HG03045 (cell line): ENCODE measurements at regions not wholly inside any gene's neighbourhood (a gene's known extent, or its start where the extent isn't known, plus 50 kb on each side); places are given as distances from the start of the nearest gene placed in this dataset.
"Not testable (repeated sequence)": the region's sequence is repeated elsewhere in the genome, so short reads cannot be mapped to it uniquely, and the experiment has no call there.

Source experiments
- ATAC-seq: cut with Tn5 transposase; IDR thresholded peaks from one replicate; pipeline ENCODE4 v1.9.1; 2021; ENCODE audit warnings: mild to moderate bottlenecking, moderate library complexity; ENCODE audit not compliant: unreplicated experiment

DNA sequence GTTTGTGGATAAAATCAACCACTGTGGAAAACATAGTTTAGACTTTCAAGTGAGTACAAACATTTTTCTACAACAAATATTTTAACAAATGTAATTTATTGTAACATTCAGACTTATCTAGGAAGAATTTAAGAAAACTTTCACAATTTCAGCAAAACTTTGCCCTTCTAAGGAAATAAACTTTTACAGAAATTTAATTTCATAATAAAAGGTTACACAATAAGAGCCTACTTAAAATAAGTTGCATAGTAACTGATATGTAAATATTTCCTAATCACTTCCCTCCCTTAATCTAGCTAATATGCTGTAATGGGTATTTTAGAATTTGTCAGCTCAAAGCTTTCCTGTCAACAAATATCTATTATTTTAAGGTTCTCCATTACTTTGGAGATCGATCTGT is 1899.9 kb downstream of the MAT2B start:
- no peak for ATAC-seq

DNA sequence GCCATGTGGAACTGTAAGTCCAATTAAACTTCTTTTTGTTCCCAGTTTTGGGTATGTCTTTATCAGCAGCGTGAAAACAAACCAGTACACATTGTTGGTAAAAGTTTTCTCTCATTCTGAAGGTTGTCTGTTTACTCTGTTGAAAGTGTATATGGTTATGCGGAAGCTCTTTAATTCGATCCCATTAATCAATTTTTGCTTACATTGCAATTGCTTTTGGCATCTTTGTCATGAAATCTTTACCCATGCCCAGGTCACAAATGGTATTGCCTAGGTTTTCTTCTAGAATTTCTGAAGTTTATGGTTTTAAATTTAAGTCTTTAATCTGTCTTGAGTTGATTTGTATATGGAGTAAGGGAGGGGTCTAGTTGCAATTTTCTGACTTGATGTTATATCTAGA is 1901.9 kb downstream of the MAT2B start:
- no peak for ATAC-seq

DNA sequence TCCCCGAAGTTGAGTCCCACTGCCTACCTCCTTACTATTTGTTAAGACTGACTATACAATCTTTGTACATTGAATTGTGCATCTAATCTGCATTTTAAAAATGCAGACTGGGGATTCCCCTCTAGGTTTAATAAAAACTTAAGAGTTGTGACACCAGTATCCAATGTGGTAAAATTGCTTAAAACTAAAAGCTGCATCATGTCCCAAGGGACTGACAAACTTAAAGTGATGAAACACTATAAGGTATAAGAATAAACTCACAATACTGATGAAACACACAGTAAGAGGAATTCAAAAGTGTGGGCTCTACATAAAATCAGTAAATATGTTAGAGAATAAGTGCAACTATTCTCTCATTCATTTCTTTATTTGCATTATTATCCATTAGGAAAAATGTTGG is 1905.1 kb downstream of the MAT2B start:
- no peak for ATAC-seq

DNA sequence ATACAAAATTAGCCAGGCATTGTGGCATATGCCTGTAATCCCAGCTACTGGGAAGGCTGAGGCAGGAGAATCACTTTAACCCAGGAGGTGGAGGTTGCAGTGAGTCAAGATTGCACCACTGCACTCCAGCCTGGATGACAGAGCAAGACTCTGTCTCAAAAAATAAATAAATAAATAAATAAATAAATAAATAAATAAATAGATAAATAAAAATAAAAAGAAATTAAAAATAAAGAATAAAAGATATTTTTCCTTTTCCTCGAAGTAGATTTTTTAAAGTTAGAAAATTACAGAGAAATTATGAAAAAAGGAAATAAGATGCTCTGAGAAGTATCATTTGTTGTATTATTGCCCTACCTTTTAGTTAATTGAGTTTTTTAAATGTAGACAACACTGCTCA is 1906.1 kb downstream of the MAT2B start:
- not testable (repeated sequence) for ATAC-seq

DNA sequence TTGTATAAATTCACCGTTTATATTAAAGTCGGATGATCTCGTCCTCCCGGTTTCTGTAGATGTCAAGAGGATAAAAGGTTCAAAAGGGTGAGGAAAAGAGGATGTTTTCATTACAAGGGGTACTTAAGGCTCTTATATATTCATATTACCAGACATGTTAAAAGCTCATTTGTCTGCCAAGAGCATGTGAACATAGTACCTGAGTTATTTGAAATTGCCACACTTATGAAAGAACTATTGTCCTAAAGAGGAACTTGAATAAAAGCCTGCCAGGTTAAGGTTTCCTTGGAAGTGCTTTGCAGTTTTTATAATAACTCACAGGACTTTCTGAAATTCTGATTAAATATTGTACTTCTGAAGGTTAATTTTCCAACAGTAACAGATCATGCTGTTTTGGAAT is 1915.1 kb downstream of the MAT2B start:
- ATAC-seq, result no peak

DNA sequence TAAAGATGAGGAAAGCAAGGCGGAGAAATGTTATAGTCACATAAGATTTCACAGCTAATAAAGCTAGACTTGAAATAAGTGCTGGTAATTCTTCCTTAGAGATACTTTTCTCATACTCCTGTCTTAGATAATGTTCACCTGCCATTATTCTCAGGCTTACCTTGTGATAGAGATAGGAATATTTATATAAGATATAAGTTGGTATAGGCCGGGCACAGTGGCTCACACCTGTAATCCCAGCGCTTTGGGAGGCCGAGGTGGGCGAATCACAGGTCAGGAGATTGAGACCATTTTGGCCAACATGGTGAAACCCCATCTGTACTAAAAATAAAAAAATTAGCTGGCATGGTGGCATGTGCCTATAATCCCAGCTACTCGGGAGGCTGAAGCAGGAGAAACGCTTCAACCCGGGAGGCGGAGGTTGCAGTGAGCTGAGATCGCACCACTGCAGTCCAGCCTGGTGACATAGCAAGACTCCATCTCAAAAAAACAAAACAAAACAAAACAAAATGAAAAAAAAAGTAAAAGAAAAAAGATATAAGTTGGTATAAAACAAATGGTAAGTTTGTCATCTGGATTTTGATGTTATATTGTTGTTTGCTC is 1918.4 kb downstream of the MAT2B start:
- ATAC-seq, result no peak

DNA sequence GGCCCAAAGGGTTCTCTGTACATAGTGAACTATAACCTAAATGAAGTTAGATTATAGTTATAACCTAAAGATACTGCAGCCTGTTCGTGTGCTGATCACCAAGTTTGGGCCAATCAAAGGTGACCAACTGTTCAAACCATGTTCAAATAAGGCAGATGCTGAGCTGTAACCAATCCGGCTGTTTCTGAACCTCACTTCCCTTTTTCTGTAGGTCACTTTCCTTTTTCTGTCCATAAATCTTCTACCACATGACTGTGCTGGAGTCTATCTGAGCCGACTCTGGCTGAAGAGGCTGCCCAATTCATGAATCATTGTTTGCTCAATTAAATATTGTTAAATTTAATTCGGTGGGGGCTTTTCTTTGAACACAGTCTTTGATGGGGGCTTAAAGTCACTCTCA is 1920.2 kb downstream of the MAT2B start:
- no peak for ATAC-seq

DNA sequence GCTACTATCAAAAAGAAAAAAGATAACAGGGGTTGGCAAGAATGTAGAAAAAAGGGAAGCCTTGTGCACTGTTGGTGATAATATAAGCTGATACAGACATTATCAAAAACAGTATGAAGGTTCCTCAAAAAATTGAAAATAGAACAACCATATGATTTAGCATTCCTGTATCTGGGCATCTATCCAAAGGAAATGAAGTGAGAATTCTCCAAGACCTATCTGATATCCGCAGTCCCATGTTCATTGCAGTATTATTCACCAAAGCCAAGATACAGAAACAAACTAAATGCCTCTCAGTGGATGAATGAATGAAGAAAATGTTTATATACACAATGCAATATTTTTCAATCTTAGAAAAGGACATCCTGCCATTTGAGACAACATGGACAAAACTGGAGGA is 1943.3 kb downstream of the MAT2B start:
- ATAC-seq, result no peak

DNA sequence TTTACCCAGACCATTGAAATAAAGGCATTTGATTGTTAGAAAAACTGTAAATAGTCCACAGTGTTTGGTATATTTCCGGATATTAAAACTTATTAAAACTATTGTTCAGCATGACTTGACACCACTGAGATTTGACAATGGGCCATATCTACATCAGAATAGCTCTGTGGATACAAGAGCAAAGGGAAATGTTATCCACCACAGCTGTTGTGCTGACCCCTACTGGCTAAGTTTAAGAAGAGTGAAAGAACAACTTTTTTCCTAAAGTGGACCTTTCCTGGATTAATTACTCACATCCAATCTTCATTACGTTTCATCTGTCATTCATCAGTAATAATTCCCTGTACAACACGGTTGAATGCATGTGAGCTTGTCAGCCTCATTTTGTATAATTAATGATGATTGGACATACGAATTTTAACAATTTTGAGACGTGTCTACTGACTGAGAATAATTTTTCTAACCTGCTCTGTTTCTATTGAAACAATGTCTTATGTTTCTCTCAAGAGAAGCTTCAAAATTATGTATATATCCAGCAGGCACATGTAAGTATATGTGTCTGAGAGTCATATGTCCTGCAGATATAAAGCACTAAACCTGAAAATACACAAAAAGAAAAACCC is 1952.6 kb downstream of the MAT2B start:
- ATAC-seq, result no peak

DNA sequence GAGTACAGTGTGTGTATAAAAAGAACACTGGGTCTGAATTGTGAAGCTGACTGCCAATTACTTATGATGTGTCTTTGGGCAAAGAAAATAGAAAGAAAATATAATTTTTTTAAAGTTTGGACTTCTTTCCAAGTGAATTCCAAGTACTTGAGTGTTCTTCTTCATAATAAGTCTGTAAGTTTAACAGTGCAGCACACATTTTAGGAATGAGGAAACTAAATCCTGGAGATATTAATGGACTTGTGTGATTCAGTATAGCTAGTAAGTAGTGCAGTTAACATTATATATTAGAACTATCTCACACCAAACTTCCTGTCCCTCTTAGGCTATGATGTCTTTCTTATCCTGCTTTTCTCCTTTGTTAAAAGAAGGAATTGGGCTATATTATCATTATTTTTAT is 1953.8 kb downstream of the MAT2B start:
- ATAC-seq, result no peak

DNA sequence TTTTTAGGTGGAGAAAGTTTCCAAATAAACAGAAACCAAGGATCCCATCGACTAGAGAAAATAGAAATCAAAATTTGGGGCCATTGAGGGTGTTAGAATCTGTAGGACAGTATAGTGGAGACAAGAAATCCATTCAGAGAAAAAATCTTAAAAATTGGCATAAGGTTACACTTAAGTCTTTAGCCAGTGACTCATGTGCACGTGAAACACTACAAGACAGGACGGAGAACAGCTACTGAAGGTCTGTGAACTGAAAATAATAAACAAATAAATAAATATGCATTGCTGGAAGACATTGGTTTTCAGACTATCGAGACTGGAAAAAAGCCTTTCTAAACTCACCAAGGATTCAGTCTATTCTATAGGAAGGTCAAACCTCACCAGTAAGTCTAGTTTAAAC is 1955.5 kb downstream of the MAT2B start:
- ATAC-seq, result no peak

DNA sequence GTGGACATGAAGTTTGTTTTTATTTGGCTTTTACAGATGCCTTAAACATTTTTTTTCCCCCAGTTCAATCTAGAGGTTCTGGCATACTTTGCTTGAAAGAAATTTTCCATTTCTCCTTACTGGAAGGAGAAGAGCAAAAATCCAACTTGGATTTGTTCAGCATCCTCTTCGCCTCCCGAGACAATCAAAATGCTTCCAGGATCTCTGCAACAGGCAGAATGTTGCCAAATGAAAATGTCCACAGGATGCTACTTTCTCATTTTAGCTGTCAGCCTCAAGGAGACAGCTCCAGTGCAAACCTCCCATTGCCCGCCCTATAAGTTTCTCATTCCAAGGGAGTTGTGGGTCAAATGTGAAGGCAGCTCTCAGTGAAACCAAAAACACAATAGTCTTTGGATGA is 1972.1 kb downstream of the MAT2B start:
- ATAC-seq, result no peak

DNA sequence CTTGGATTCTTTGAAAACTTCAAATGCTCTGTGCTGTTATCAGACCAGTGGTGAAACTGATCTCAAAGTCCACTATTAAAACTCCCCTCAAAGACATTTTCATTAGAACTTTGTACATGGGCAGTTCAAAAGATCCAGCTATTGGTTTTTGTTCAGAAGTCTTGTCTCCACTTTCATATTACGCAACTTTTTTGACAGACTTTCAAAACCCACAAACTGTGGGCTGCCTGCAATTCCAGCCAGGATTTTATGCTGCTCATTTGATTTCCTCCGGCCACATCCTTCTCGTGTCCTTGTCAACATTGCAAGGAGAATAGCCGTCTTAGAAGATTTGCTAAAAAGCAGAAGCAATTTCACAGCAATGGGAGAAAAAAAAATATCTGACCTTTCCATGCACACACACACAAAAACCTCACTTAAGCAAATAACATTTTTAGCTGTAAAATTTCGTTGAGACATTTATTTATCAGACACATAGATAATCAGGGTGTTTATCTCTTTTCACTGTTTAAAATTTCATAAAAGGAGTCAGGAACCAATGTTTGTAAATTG is 1990.5 kb downstream of the MAT2B start:
- no peak for ATAC-seq

DNA sequence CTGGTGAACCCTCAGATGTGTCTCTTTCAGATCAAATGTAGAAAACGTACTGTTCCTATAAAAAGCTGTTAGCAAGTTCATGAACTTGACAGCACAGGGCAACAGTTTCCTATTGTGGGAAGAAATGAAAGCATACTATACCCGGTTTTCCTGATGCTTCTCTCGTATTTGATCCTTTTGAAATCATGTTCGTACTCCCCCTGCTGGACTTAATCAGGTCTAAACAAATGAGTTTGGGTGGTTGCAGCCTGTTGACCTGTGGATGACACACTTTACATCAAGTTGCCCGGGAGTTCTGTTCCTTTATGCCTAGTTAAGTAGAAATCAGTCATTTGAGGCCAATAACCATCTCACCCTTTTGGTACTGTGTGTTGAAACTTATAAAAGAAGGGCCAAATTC is 1992.3 kb downstream of the MAT2B start:
- ATAC-seq, result no peak

DNA sequence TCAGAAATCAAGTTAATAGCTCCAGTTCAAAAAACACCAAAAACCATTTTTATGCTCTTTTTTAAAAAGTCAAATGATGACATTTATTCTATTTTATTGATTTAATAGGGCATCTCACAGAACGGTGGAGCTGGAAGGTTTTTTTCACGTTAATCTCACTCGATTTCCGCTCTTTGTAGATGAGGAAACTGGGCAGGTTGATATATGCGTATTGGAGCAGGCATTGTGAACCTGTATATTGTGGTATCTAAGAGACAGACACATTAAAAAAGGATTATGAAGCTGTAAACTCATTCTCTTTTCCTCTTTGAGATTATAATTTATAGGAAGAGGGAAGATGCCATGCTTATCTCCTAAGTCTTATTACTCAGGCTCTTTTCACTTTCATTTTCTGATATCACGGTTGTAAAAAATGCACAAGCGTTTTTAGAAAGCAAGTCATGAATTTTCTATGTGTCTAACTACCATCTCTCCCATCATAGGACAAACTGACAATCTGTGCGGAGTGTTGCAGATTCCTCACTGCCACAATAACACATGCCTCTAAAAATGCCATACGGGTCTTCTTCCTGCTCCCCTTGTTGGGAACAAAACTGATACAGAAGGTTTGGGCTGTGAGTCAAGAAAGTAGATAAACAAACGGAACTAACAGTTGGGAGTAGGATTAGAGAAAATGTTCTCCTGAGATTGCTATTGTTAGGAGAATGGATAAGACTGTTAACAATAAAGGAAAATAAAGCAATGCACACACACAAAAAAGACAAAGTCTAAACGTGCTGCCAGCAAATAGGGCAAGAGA is 1997.7 kb downstream of the MAT2B start:
- no peak for ATAC-seq

DNA sequence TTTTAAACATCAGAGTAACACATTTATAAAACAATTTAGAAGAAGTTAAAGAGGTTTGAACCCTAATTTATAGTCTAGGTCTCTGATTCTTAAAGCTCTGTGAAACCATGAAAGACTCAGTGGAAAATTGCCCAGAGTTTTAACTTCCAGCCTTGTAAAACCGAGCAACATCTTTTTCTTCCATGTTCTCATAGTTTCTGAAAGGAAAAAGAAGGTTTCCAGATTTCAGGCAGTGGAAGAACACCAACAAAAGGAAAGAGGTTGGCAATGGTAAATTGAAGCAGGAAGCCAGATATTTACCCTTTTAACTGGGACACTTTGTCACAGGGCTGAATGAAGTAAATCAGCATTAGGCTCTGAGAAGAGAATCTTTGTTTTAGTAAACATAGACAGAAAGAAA is 1999.3 kb downstream of the MAT2B start:
- no peak for ATAC-seq

DNA sequence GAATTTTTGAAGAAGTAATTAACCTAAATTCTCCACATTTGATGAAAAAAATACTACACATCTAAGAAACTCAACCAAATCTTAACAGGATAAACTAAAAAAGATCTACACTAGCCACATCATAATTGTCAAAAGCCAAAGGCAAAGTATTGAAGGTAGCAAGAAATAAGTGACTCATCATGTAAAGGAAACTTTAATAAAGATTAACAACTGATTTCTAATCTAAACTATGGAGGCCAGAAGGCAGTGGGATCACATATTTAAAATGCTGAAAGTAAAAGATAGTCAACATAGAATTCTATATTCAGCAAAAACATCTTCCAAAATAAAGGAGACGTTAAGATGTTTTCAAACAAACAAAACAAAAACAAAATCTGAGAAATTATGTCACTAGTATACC is 2002.9 kb downstream of the MAT2B start:
- ATAC-seq, result no peak

DNA sequence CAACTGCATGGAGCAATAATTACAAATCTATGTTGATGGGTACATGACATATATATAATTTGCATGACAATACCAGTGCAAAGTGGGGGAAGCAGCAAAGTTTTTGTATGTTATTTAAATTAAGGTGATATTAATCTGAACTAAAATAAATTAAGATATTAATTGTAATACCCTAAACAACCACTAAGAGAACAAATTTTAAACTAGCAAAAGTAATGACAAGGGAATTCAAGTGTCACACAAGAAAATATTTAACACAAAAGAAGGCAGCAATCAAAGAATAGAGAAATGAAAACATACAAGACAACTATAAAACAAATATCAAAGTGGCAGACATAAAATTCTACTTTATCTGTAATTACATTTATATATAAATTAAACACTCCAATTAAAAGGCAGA is 2003.4 kb downstream of the MAT2B start:
- no peak for ATAC-seq

DNA sequence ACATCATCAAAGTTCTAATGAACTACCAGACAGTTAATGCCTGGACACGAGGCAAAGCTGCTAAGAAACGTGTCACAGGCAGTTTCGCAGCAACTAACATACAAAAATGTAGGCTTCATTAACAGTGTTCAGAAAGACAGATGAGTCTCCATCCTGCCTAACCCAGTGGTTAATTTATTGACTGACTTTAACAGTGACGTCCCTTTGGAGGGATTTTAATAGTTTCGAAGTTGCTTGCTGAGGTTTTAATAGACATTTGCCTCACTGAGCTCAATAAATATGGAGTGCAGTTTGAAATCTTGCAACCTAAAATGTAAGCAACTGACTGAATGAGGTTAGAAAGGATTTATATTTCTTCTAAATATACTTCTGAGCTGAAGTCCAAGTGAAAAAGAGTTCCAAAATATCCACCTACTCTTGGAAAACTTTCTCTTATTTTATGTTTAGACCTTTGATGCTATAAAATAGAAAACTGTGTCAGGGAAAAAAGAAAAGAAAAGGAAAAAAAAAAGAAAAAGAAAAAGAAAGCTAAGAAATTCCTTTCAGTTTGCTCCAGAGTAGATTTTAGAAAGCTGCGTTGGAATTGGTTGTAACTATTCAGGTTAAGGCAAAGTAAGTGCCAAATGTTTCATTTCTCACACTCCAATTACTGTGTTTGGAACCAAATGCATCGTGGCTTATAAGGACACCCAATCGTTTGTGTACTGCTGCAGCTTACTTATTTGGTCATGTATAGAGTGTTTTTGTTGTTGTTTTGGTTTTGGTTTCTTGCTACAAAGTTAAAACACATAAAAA is 2016.6 kb downstream of the MAT2B start:
- no peak for ATAC-seq

DNA sequence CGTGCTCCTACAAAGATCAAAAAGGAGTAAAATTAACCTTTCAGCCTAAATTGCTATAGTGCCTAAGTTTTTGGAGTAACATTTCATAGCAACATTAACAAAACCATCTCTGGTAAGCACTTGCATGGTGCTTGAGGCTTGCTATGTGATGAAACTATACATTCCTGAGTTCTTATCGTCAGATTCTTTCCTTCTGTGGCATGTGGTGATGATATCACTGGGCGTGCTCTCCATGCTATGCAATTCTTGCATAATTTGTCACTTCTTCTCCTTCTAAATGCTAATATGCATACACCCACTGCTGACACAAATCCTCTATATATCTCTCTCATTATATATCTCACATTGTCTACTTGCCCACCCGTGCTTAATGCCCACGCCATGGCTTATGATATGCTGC is 2019.9 kb downstream of the MAT2B start:
- ATAC-seq, result no peak

DNA sequence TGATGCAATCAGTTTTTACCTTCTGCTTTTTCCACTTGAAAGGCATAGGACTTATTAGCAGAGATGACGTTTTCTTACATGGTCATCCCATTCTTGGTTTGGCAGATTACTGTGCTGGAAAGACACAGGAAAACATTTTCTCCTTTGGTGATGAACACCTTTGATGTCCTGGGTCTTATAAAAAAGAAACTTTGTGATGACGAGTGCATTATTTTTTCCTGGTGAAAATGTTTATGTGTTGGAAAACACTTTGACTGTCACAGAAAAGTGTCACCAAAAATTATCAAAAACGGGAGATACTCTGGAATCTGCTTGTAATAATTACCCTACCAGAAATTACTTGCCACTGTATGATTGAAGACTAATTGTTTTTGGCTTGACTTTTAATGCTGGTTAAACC is 2020.9 kb downstream of the MAT2B start:
- no peak for ATAC-seq
